AG04450 (cell line): ENCODE measurements at regions not wholly inside any gene's neighbourhood (a gene's known extent, or its start where the extent isn't known, plus 50 kb on each side); places are given as distances from the start of the nearest gene placed in this dataset.

Source experiments
- CTCF ChIA-PET: fragments of 300-600, 350-600 bp; formaldehyde crosslinking; extraction: SDS; loops from one replicate; lab custom pipeline; 2022; ENCODE audit warnings: antibody characterized with exemption, inconsistent platforms; lab: Charles Lee
- POLR2A ChIA-PET: fragments of 350-600 bp; formaldehyde crosslinking; extraction: SDS; loops from one replicate; lab custom pipeline; 2021; ENCODE audit warnings: antibody characterized with exemption, inconsistent platforms; lab: Yijun Ruan, JAX
- DNase-seq: peaks from one replicate; pipeline ENCODE4 v3.0.0-alpha.2; 2011; ENCODE audit warnings: low read depth, low spot score
- H3K27ac ChIP-seq: one replicate; pipeline ENCODE4 v1.5.1; 2012; ENCODE audit warnings: low read depth, low read length, control low read depth
- H3K27me3 ChIP-seq: one replicate; pipeline ENCODE4 v1.6.0; 2012; ENCODE audit warnings: low read length; ENCODE audit not compliant: control insufficient read depth, insufficient read depth
- H3K4me3 ChIP-seq: 2 replicates; pipeline ENCODE4 v1.5.1; 2011; ENCODE audit warnings: mild to moderate bottlenecking, low read depth, low read length, control low read depth
- H3K9me3 ChIP-seq: 2 replicates; pipeline ENCODE4 v1.5.1; 2012; ENCODE audit warnings: low read length; ENCODE audit not compliant: control insufficient read depth, insufficient read depth
- TF ChIP-seq, protein P1 (sequence below): IDR thresholded peaks from 2 replicates; pipeline ENCODE4 v1.5.1; 2011; ENCODE audit warnings: low read depth, low read length, control low read depth, inconsistent platforms

DNA sequence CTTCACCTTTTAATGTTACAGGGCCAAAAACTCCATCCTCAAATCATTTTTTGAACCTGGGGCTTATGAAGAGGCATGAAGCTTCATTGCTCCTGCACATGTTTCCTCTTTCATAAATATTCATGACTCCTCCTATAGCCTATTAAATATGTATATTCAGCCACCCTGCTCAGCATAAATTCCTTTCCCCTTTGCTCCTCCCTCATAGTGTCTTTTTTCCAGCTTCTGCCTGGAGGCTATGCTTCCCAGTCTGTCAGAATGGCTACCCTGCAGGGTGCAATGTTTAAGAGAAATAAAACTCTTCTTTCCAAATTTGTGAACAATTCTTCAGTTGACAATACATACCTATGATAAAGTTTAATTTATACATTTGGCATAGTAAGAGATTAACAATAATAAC is 1082.9 kb upstream of the CDH18 start:
- no peak for DNase-seq
- Histone ChIP-seq H3K4me3 (no peak overlapping the region), H3K9me3 (no peaks in the 10 kb centered on the region), H3K27ac (no peak overlapping the region), H3K27me3 (no peaks in the 10 kb centered on the region)
- TF ChIP-seq, protein P1, sequence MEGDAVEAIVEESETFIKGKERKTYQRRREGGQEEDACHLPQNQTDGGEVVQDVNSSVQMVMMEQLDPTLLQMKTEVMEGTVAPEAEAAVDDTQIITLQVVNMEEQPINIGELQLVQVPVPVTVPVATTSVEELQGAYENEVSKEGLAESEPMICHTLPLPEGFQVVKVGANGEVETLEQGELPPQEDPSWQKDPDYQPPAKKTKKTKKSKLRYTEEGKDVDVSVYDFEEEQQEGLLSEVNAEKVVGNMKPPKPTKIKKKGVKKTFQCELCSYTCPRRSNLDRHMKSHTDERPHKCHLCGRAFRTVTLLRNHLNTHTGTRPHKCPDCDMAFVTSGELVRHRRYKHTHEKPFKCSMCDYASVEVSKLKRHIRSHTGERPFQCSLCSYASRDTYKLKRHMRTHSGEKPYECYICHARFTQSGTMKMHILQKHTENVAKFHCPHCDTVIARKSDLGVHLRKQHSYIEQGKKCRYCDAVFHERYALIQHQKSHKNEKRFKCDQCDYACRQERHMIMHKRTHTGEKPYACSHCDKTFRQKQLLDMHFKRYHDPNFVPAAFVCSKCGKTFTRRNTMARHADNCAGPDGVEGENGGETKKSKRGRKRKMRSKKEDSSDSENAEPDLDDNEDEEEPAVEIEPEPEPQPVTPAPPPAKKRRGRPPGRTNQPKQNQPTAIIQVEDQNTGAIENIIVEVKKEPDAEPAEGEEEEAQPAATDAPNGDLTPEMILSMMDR: no peak
- POLR2A ChIA-PET: no interaction called here
- CTCF ChIA-PET: no interaction called here

DNA sequence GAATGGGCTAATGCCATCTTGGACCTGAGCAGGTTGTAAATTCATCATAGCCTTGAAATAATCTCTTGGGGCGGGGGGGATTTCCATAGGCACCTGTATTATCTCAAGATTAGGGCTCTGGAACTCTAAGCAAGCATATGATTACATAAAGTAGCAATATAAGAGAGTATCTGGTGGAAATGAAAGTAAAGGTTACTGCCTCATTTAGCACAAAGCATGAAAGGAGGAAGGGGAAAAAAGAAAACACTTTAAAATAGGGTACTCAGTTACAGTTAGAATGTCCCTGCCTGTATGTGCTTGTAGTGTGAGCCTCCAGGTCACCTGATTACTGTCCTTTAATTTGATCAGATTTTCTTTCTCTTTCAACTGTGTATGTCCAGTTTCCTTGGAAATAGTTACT is 1079.7 kb upstream of the CDH18 start:
- DNase-seq: no peak
- ChIA-PET CTCF (no interaction called here), POLR2A (no interaction called here)
- Histone ChIP-seq H3K9me3 (no peaks in the 10 kb centered on the region), H3K27ac (no peak overlapping the region), H3K27me3 (no peaks in the 10 kb centered on the region), H3K4me3 (no peak overlapping the region)
- TF ChIP-seq, protein P1: no peak

DNA sequence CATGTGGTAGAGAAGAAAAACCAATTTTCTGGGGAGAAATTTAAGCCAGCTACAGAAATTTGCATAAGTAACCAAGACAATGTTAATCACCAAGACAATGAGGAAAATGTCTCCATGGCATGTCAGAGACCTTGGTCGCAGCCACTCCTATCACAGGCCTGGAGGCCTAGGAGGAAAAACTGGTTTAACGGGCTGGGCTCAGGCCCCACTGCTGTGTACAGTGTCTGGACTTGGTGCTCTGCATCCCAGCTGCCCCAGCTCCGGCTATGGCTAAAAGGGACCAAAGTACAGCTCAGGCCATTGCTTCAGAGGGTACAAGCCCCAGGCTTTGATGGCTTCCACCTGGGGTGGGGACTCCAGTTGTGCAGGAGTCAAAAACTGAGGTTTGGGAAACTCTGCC is 1075.1 kb upstream of the CDH18 start:
- POLR2A ChIA-PET: no interaction called here
- CTCF ChIA-PET: interaction anchor here (0.6 kb wide), 1 partner anchor 1943 kb away, joined by 3 read pairs; no protein-coding TSS in a partner anchor
- no peak for DNase-seq
- H3K9me3 ChIP-seq: no peaks in the 10 kb centered on the region
- no peak overlapping the region for H3K4me3 ChIP-seq
- H3K27me3 ChIP-seq: no peaks in the 10 kb centered on the region
- TF ChIP-seq, protein P1: no peak
- no peak overlapping the region for H3K27ac ChIP-seq

DNA sequence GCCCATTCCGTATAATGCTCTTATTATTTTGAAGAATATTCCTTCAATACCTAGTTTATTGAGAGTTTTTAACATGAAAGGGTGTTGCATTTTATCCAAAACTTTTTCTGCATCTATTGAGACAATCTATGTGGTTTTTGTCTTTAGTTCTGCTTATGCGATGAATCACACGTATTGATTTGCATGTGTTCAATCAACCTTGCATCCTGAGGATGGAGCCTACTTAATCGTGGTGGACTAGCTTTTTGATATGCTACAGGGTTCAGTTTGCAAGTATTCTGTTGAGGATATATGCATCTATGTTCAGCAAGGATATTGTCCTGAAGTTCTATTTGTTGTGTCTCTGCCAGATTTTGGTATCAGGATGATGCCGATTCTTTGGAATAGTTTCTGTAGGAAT is 1070.3 kb upstream of the CDH18 start:
- H3K27me3 ChIP-seq: no peaks in the 10 kb centered on the region
- H3K4me3 ChIP-seq: no peak overlapping the region
- TF ChIP-seq, protein P1: no peak
- CTCF ChIA-PET: no interaction called here
- no peak overlapping the region for H3K27ac ChIP-seq
- POLR2A ChIA-PET: no interaction called here
- DNase-seq: no peak
- no peaks in the 10 kb centered on the region for H3K9me3 ChIP-seq

DNA sequence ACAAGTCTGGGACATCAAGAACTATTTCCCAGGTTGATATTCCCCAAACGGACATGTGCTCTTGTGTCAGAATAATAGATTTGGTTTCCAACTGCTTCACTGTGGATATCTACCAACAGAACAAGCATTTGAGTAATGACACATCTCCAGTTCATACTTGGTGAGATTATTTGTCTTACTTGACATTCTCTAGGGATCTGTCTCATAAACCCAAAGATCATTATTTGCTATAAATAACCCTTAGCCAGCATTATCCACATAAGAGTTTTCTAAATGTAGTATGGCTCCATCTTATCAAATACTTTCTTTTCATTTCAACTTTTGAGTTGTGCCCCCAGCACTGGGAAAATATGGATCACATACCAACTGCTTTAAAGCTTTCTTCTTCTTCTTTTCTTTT is 1063.9 kb upstream of the CDH18 start:
- H3K27me3 ChIP-seq: no peaks in the 10 kb centered on the region
- CTCF ChIA-PET: no interaction called here
- H3K27ac ChIP-seq: no peak overlapping the region
- H3K4me3 ChIP-seq: no peak overlapping the region
- no peak for DNase-seq
- H3K9me3 ChIP-seq: no peaks in the 10 kb centered on the region; the same call in 1 of the 2 replicates
- POLR2A ChIA-PET: no interaction called here
- TF ChIP-seq, protein P1: no peak
